GM19372 (cell line): ENCODE measurements at regions not wholly inside any gene's neighbourhood (a gene's known extent, or its start where the extent isn't known, plus 50 kb on each side); places are given as distances from the start of the nearest gene placed in this dataset.

ENCODE experiments used
- ATAC-seq: cut with Tn5 transposase; IDR thresholded peaks from one replicate; pipeline ENCODE4 v1.9.1; 2021; ENCODE audit warnings: mild to moderate bottlenecking, low read depth, moderate library complexity; ENCODE audit not compliant: unreplicated experiment

DNA sequence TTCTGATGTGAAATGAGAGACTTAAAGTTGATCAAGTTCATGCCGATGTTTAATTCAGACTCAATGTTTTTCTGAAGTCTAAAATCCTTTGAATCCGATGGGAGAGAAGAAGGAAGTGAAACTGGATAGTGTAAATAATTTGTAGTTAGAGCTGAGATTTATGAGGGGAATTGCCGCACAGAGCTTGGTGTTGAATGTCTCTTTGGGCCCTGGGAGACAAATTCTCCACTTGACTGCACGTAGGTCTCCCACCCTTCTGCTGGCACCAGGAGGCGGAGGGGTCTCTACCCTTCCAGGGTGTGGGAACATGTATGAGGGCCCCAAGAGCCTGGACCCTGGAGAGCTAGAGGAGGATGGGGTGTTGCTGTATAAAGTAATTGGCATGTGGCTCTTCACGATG is 140.8 kb upstream of the SERP2 start:
- ATAC-seq: no peak

DNA sequence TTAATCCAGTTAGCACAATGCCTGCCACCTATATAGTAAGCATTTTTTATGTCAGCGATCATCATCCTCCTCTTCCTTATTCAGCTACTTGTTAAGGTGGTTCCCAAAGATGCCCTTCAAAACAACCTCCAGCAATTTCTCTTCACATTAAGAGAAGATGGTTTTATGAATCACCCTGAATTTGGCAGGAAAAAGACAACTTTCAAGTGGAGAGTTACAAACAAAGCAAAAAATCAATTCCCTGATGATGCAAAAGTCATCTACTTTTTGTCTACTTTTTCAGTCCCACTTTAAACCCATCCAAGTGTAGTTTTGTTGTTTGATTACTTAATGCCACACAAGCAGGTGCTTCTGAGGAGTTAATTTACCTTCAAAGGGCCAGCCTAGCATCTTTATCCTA is 139.1 kb upstream of the SERP2 start:
- ATAC-seq: no peak

DNA sequence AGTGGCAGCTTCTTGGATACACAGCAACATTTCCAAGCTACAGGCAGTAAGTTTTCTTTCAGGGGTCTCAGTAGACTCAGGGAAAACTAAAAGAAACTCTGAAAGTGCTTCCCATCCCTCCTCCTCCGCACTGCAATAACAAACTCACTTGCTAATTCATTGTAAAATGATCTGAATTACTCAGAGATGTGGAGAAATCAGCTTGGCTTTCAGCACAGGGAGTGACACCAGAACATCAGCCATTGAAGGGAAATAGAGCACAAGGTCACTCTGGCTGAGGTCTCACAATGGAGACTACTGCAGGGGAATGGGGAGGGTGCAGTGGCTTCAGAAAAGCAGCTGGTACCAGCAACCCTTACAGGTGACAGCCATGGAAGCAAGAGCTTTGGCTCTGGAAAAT is 137.3 kb upstream of the SERP2 start:
- no peak for ATAC-seq

DNA sequence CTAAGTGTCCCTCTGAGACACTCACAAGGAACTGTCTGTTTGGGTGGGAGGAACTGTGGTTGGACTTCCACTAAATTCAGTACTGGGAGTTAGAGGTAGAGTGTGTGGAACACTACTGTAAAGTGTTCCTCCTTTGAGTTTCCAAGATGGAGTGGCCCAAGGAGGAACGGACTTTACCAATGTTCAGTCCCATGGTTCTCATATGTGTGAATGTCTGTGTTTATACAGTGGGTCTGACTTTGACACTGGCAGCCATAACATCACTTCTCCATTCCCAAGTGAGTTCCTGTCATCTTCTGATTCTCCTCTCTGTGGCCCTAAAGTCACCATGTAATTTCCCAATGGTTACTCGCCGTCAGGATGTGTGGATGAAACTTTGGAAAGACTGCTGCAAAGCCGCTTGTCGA is 136.8 kb upstream of the SERP2 start:
- no peak for ATAC-seq

DNA sequence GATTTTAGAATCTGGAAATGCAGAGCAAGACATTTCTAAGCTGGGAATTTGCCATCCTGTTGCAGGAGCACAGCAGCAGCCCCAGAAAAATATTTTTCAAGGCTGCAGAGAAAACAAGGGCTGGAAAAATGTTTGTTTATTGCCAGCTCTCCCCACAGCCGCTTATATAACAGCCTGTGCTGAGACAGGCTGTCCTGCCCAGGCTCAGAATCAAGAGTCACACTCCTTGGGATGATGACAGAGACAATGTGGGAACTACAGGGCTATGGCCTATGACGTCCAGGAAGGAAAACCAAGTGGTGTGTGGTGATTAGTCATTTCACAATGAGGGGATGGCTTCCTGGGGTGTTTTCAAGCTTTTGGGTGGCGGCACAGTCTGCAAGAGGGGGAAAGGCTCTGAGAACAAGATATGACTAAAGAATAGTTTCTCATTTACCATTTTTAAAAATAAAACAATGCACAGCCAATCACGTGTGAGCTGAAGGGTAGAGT is 136.3 kb upstream of the SERP2 start:
- ATAC-seq: no peak

DNA sequence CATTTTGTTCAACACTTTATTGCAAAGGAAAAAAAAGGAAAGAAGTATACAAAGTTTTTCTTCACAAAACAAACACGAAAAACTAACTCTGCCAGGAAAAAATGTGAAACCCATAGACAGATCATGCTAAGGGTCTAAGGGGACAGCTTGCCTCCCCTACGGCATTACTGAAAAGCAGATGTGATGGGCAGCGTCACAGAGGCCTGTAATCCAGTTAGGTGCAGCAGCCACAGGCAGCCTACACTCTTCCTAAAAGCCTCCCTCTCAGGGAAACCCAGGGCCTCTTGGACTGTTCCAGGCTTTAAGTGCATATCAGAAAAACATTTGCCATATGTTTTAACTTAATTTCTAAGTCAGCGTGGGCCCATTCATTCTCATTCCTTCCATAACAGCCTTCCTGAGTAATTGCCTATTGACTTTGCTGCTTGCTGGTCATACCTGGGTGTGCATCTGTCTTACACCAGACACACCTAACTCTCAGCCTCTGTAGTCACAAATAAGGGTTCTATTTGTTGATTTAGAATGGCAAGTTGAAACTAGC is 135.7 kb upstream of the SERP2 start:
- no peak for ATAC-seq

DNA sequence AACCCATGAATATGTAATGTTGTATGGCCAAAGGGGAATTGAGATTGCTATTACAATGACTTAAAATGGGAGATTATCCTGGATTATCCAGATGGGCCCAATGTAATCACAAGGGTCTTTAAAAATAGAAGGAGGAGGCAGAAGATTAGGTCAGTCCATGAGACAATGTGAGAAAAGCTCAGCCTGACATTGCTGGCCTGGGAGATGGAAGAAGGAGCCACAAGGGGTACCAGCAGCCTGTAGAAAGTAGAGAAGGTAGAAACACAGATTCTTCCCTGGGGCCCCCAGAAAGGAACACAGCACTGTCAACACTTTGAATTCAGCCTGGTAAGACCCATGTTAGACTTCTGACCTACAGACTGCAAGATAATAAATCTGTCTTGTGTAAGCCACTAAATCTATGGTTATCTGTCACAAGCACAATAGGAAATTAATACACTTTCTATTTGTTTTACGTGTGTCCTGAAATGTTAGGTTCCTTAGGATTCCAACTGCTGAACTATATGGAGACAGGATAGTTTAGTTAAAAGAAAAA is 132.9 kb upstream of the SERP2 start:
- ATAC-seq: no peak

DNA sequence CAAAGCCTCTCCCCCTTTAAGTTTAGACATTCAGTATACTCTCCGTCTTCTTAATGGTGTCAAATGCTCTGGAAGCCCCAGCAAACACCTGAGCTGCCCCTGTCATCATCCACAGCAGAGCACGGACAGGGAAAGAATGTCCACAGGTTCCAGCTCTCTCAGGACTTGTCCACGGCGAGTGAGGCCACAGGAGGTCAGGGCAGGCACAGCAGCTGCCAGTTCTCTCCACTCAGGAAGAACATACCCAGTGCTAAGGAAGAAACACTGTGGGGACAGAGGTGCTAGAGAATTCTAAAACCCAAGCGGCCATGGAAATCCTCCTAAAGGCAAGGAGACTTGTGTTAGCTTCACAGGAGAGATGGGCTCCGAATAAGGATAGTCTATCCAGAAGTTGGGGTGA is 132.0 kb upstream of the SERP2 start:
- no peak for ATAC-seq

DNA sequence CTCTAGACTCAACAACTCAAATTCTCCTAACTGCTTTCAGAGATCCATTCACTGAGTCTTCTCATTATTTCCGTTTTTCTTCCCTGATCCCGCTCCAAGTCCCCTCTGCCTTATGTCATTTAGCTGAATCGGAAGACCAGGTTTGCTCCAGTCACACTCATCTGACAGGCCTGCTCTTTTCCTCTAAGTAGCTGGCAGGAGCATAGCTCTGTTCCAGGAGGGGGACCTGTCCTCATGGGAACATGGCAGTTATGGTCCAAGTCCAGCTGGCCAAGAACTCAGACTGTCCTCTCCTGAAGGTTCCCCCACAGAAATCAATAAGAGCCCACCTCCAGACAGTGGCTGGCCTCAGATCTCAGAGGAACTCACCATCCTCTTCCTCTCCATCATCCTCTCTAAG is 130.9 kb upstream of the SERP2 start:
- no peak for ATAC-seq

DNA sequence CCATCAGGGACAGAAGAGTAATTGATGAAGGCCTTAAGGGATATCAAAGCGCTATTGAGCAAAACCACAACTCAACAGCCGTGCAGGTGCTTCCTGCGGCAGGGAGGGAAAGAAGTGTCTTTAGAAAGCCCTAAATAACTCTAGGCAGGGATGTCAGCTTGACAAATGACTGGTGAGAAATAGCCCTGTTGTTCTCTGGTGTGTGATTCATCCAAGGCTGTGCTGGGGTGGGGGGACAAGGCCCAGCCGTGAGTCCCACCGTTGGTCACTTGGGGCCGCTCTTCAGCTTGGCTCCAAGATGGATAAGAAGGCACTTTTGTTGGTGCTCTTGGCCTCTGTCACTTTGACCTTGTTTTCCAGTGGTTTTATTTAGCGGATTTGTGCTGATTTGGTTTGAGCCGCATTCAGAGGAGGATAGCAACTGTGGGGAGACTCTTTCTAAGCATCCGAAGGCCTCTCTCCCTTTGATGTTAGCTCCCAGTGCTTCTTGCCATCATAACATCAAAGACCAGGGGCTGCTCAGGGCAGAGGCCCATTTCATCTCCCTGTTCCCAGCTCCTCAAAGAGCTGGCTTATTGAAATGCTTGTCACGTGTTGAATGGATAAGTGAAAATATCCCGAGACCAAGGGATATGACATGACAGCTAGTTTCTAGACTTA is 130.3 kb upstream of the SERP2 start:
- no peak for ATAC-seq

DNA sequence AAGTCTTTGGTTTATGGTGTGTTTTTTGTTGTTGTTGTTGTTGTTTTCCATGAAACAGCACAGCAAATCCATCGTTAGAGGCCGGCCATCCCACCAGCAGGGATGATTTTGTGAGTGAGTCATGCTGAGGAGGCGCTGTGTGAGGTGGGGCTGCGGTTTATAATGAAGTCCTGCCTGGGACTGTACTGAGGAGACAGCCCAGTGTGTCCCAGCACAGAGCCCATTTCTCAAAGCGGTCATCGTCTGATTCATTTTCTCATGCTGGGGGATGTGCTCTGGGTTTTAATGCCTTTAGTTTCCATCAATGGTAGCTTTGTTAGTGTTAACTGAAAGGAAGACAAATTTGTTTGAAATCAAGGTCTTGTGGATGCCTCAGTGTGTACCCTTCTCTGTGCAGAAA is 129.3 kb upstream of the SERP2 start:
- ATAC-seq: no peak

DNA sequence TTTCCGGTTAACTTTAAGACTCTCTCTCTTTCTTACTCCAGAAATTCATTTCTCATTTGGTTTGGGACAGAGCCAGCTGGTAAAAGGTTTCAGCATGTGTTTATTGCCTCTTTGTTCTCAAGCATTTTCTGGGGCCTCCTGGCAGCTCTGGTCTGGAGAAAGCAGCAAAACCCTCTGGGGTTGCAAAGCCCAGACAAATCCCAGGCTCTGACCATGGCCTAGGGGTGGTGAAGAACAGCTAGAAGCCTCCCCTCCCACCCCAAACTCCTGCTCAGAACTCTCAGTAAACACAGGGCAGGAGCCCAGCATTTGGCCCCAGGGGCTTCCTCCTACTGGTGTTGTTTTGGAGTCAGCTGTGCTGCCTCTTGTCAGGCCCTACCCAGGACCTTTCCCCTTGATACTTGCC is 124.2 kb upstream of the SERP2 start:
- no peak for ATAC-seq

DNA sequence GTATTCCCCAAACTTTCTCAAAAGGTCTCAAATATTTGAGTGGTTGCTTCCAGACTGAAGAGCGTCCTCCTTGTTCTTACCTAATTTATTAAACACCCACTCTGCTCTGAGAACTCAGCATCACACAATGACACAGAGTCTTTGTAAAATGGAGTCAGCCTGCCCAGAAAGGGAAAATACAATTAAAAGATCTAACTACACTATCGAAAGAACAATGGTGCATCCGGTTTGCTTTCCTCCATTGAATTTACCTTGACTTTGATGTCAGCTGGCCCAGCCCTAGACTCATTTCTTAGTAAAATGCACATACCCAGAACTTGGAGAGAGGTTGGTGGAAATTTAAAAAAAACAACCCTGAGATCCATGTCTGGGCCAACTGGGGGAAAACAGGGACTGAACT is 120.7 kb upstream of the SERP2 start:
- no peak for ATAC-seq

DNA sequence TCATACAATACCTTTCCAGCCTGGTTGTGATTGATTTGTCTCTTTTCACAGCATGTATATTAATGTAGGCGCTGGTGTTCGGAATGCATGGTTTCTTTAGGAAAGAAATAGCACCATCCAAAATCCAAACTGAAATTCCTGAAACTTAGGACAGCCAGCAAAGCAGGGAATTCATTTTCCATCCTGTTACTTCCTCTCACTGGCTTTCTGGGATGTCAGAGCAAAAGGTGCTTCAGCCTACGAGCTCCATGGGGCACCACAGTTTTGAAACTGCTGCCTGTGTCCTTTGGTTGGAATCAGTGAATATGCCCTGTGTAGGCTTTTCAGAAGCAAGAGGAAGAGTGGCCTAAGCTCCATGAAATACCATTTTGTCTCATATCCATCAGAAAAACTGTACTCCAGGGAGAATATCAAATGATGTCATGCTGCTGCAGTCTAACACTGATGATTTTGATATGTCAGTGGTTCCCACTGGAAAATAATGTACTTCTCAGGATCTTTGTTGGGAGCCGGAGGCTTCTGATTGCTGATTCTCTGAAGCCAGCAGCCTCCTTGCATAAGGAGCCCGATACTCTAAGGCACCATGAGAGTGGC is 117.8 kb upstream of the SERP2 start:
- no peak for ATAC-seq

DNA sequence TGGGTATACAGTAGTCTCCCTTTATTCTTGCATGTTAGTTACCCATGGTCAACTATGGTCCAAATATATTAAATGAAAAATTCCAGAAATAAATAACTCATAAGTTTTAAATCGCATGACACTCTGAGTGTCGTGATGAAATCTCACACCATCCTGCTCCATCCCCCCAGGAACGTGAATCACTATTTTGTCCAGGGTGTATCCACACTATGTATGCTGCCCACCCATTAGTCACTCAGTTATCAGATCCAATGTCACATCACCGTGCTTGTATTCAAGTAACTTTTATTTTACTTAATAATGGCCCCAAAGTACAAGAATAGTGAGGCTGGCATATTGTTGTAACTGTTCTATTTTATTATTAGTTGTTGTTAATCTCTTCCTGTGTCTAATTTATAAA is 115.8 kb upstream of the SERP2 start:
- no peak for ATAC-seq

DNA sequence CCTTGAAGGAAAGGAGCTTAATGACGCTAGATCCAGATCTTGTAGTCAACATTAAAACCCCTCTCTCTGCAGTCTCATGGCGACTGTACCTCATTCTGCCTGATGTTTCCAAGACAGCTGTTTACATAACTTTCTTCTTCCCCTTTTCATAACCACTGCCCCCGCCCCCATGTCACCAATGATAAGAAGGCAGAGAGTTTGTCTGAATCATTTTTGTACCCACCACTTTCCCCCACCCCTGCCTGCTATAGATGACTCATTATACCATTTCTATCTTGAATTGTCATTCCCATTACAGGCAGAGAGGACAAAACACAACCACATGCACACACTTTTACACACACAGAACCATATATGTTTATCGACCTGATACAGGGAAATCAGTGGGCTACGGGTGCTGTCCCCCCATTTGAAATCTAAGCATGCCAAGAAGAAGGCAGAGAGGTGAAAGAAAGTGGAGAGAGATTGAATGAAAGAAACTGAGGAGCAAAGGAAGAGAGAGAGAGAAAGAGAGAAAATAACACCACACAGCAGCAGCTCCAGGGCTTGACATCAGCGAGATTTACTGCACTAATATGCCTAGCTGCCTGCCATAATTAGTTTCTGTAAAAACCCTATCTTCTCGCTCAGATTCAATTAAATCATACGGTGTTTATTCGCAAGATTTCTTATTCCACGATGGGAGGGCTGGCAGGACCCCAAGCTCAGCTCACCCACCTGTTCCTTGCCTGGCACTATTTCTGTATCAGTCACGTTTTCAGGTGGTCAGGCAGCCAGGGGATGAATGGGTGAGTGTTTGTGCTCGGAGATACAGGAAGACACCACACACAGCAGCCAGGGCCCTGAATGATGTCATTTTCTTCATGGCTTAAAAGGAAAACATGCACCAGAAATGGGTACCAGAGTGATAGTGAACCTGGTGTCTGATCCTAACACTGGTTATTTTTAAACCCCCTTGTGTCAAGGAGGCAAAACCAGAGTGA is 114.3 kb upstream of the SERP2 start:
- peak; percentile 63 for ATAC-seq

DNA sequence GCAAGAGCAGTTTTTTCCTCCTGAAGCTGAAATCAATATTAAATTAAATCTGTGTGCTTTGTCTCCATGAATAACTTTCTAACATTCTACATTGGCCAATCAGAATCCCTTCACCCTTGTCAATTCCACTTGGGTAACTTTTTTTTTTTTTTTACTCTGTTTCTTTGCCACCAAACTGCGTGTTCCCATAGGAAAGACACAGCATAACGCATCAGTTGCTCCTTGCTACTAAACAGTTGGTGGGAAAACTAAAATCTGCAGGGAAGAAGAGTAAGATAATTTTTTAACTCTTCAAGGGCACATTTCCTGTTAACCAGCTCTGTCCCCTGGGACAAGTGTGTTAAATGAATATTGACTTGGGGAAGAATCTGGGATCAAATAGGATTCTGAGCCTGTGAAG is 113.3 kb upstream of the SERP2 start:
- no peak for ATAC-seq

DNA sequence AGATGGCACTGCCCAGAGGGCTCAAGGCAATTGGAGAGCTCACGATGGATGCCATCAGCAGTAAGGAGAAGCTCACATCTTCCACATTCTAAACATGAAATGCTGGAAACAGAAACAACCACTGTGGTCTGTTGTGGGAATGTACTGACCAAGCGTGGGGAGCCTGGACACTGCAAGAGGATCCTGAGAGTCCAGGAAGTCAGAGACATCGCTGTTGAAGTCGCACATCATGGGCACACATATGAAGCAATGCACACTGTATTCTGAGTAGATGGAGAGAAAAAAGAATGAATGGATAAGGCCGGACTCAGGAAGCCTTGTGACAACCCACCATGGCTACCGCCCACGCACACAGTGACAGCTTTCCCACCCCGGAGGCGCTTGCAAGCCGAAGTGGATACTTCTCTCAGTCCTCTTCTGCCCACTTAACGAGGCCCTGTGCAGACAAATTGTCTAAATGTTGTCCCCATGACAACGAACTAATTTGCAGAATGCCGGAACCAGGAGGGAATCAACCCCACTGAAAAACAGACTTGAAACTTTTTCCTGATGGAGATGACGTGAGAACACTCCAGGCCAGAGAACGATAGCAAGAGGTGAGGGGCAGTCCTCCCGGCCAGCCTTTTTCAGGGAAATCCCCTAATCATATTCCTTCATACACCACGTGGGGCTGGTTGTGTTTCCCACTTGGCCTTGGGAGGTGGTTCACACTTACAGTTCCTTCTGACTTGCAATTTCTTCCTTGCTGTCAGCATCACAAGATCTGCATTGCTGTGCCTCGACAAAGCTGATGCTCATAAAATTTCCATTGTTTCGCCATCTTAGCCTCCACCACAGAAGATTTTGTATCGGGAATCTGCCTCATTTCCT is 109.6 kb upstream of the SERP2 start:
- ATAC-seq: no peak

DNA sequence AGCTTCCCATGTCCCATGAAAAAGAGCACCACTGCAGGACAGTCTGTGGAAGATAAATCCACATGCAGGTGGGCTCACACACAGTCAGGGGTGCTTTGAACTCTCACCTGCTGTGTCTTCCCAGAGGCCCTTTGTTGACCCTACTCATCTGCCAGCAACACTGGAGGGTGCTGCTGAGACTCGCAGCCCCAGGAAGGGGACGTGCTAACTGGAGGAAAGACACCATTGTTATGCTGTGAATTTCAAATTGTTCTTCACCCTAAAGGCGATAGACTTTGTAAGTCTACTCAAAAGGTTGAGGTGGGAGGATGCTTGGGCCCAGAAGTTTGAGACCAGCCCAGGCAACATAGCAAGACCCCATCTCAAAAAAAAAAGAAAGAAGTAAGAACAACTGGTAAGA is 107.3 kb upstream of the SERP2 start:
- ATAC-seq: no peak

DNA sequence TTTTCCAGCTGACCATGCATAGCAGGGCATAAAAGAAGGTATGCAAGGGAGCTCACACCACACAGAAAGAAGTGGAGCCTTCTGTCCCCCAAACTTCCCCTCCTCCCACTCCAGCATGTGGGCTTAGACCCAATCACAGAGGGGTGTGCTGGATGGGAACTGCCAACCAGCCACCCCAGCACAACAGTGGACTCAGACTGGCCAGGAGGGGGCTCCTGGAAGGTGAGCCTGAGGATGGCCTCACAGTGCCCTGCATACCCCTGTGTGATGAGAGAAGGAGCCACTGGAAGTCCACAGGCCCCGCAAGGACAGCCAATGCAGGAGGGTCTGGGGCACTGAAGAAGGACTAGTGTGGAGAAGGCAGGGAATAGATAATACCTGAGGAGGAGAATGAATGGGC is 106.9 kb upstream of the SERP2 start:
- ATAC-seq: no peak
